ENCODE measurements at regions not wholly inside any gene's neighbourhood (a gene's known extent, or its start where the extent isn't known, plus 50 kb on each side); places are given as distances from the start of the nearest gene placed in this dataset.

- intact Hi-C loops (cut with DNase I): no loop called here
- Histone ChIP-seq H3K27ac (no peak overlapping the region), H3K27me3 (no peaks in the 10 kb centered on the region), H3K9me3 (no peaks in the 10 kb centered on the region), H3K36me3 (no peaks in the 10 kb centered on the region), H3K4me3 (no peak overlapping the region), H3K4me1 (peaks cover 18 to 48% of the 10 kb centered on the region in 2 donors)
- no peak for TF ChIP-seq CTCF (IDR thresholded peaks at IDR 0.05)
- DNase-seq (no peak), ATAC-seq (no peak)
These were observed 76.2 kb downstream of the ARL6IP4 start for GRCh38 chr12:123056709-123057108.

GRCh38 chr12:123056053-123056452 lies 75.6 kb downstream of the ARL6IP4 start:
- intact Hi-C loops (cut with DNase I): no loop called here

GRCh38 chr12:123055281-123055766 lies 74.8 kb downstream of the ARL6IP4 start:
- ATAC-seq (no peak), DNase-seq (no peak)
- Histone ChIP-seq H3K4me3 (no peak overlapping the region), H3K27me3 (no peaks in the 10 kb centered on the region), H3K4me1 (peaks cover 18 to 48% of the 10 kb centered on the region in 2 donors), H3K27ac (no peak overlapping the region), H3K9me3 (no peaks in the 10 kb centered on the region), H3K36me3 (no peaks in the 10 kb centered on the region)
- no peak for TF ChIP-seq CTCF (IDR thresholded peaks at IDR 0.05)
- intact Hi-C loops (cut with DNase I): no loop called here

More at GRCh38 chr12:123056053-123056452, 75.6 kb downstream of the ARL6IP4 start:
- Histone ChIP-seq H3K4me1 (peaks cover 18 to 48% of the 10 kb centered on the region in 2 donors), H3K27me3 (no peaks in the 10 kb centered on the region), H3K27ac (no peak overlapping the region), H3K4me3 (no peak overlapping the region), H3K9me3 (no peaks in the 10 kb centered on the region), H3K36me3 (no peaks in the 10 kb centered on the region)
- DNase-seq (no peak), ATAC-seq (peak; percentile 6)
- no peak for TF ChIP-seq CTCF (IDR thresholded peaks at IDR 0.05)

GRCh38 chr12:123054371-123054770 lies 73.9 kb downstream of the ARL6IP4 start:
- intact Hi-C loops (cut with DNase I): no loop called here
- no peak overlapping the region for H3K27ac ChIP-seq
- peaks cover 16 to 39% of the 10 kb centered on the region in 2 donors for H3K4me1 ChIP-seq

GRCh38 chr12:123051556-123051955 lies 71.1 kb downstream of the ARL6IP4 start:
- no peak for TF ChIP-seq CTCF (IDR thresholded peaks at IDR 0.05)
- H3K36me3 ChIP-seq: no peaks in the 10 kb centered on the region
- no peak overlapping the region for H3K27ac ChIP-seq
- no peak for ATAC-seq
- DNase-seq: no peak
- H3K4me1 ChIP-seq: peaks cover 0 to 27% of the 10 kb centered on the region in 2 donors
- H3K4me3 ChIP-seq: no peak overlapping the region
- no peaks in the 10 kb centered on the region for H3K9me3 ChIP-seq
- intact Hi-C loops (cut with DNase I): no loop called here
- H3K27me3 ChIP-seq: no peaks in the 10 kb centered on the region

More at GRCh38 chr12:123054371-123054770, 73.9 kb downstream of the ARL6IP4 start:
- no peak overlapping the region for H3K4me3 ChIP-seq
- DNase-seq (no peak), ATAC-seq (no peak)
- H3K36me3 ChIP-seq: no peaks in the 10 kb centered on the region
- no peaks in the 10 kb centered on the region for H3K9me3 ChIP-seq
- H3K27me3 ChIP-seq: no peaks in the 10 kb centered on the region
- TF ChIP-seq CTCF (IDR thresholded peaks at IDR 0.05): no peak
